SK-N-MC (cell line): ENCODE measurements at regions not wholly inside any gene's neighbourhood (a gene's known extent, or its start where the extent isn't known, plus 50 kb on each side); places are given as distances from the start of the nearest gene placed in this dataset.

ENCODE experiments used
- EZH2 ChIP-seq: fragments of 200-600 bp; sonication (generic); IDR thresholded peaks from one replicate; pipeline ENCODE4 v1.6.1; 2017; ENCODE audit warnings: antibody characterized with exemption
- FOXP2 ChIP-seq: optimal IDR thresholded peaks from 2 replicates; pipeline ENCODE3; 2011; ENCODE audit warnings: mild to moderate bottlenecking, moderate library complexity; ENCODE audit not compliant: insufficient read depth; ENCODE audit errors: extremely low read length, control extremely low read depth
- POLR2AphosphoS5 ChIP-seq: IDR thresholded peaks from 2 replicates; pipeline ENCODE4 v1.6.1; 2012; ENCODE audit warnings: mild to moderate bottlenecking, low read depth, low read length, borderline replicate concordance

- no peak for TF ChIP-seq EZH2
- no peak for TF ChIP-seq POLR2AphosphoS5
- TF ChIP-seq FOXP2, result no peak
Measured at GRCh38 chr12:131513606-131514005, 197.3 kb upstream of the SFSWAP start.
